ENCODE measurements at regions not wholly inside any gene's neighbourhood (a gene's known extent, or its start where the extent isn't known, plus 50 kb on each side); places are given as distances from the start of the nearest gene placed in this dataset.

DNA sequence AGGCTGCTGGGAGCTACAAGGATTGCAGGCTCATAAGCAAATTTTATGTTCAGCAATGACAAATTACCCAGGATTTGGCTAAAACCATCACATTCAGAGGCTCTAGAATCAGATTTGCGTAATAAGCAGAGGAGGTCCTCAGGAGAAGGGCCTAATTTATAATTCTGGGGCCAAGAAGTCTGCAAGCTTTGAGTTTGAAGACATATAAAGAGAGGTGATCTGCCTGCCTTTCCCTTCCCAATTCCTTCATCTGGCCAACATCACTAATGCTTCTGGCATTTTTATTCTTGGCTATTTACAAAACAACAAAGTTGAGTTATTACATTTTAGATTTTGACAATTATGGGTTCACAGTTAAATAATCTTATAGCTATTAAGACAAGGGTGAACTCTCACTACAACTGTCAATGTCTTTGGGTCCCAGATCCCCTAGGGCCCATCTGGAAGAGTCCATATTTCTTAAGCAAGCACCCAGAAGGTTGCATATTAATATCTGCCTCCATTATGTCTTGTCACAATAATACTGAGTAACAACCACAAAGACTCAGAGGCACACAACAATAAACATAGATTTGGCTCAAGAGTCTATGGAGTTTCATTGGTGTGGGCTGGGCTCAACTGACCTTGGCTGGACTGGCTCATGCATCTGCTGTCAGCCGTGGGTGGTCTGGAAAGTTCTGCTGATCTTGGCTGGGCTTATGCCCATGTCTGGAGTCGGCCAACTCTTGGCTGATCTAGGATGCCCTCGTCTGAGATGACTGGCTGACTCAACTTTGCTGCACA, 67.2 kb upstream of the CD82 start:
- no peak for DNase-seq

DNA sequence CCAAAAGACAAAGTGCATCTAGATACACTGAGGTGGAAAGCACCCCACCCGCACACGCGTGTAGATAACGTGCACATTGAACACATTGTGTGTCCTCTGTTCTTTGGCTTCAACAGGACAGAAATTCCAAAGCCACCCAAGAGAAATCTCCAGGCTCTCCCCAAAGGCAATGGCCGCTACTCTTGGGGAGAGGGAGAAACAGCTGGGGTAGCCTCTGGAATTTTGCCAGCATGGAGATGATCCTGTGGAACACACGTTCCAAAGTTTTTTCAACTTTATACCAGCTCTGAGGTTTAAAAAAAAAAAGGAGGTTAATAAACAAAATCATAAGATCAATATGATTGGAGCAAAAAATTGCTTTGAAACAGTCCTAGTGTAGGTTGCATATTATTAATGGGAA, 63.0 kb upstream of the CD82 start:
- DNase-seq: no peak

DNA sequence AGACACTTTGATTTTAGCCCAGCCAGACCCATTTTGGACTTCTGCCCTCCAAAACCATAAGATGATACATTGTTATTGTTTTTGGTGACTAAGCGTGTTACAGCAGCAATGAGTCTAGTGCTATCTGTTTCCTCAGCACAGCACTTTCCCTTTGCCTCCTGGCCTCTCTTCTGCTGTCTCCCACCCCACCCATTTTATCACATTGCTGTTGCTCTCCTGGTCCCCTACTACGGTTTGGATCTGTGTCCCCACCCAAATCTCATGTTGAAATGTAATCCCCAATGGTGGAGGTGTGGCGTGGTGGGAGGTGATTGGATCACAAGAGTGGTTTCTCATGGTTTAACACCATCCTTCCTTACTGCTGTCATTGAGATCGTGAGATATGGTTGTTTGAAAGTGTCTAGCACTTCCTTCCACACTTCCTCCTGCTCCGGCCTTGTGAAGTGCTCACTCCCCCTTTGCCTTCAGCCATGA, 59.8 kb upstream of the CD82 start:
- DNase-seq: peak; percentile 35

DNA sequence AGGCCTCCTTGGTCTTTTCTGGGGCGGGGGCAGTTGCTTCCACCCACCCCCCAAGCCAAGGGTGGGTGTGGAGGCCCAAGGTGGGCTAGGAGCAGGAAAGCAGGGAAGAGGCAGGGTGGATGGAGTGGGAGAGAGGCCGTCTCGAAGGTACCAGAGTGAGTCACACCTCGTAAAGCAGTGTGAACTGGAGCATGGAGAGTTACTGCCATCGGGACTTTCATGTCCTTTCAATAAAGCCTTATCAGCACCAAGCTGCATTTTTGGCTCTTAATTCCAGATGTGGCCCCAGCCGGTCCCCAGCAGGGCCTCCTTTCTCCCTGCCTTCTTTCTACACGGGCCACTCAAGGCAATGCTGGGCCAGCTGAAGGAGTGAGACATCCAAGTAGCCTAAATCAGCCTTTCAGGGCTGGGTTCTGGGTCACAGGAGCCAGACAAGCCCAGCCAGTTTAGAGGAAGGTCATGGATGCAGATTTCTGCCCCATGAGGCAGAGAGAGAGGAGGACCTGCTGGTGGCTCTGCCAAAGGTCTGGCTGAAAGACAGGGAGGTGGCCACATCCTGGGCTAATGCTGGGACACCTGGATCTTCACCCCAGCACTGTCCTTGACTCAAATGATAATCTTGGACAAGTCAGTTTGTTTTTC, 59.0 kb upstream of the CD82 start:
- DNase-seq: no peak

DNA sequence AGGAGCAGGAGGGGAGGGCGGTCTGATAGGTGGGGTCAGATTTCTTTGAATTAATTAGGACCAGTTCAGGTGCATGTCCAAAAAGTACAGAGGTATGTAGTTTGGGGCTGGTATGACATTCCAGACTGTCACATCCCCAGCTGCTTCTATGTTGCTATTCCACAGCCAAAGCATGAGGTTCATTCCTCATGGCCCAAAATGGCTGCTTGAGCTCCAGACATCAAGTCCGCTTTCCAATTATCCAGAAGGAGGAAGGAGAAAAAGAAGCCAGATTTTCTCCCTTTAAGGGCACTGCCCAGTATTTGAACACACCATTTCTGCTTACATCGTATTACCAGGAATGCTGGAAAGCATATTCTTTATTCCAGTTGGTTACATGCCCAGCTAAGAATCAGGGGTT, 58.0 kb upstream of the CD82 start:
- DNase-seq: no peak

DNA sequence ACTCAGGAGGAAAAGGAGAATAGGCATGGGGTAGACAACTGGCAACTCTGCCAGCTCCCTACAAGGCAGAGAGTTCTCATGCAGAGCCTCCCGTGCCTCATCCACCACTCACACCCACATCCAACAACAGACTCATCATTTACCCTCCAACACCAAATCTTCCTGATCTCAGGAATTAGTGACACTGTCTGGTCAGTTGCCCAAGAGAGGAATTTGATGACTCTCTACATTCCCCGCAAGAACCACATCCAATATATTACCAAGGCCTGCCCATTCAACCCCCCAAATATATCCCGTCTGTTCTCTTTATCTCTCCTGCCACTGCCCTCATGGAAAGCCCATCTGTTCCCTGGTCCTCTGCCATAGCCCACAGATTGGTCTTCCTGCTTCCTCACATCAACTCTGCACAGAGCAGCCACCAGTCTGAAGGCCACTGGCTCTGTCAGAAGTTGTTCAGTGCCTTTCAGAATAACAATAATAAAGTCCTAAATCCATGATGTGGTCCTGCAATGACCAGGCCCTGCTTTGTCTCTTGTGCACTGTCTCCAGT, 57.5 kb upstream of the CD82 start:
- no peak for DNase-seq

DNA sequence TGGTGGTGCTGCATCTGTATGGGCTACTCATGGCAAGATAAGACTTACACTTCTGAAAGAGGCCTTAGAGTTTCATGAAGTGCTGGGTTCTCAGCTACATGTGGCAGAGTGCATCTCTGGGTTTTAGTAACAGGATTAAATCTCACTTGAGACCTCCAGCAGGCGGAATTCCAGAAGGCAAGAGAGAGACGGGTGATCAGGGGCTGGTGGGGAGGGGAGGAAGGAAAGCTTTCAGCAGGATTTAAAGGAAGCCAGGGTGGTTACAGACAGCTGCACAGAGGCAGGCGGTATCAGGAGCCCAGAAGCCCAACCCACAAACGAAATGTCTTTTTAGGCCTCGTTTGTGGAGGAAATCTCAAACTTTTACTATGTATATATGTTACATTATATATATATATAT, 56.2 kb upstream of the CD82 start:
- DNase-seq: no peak

DNA sequence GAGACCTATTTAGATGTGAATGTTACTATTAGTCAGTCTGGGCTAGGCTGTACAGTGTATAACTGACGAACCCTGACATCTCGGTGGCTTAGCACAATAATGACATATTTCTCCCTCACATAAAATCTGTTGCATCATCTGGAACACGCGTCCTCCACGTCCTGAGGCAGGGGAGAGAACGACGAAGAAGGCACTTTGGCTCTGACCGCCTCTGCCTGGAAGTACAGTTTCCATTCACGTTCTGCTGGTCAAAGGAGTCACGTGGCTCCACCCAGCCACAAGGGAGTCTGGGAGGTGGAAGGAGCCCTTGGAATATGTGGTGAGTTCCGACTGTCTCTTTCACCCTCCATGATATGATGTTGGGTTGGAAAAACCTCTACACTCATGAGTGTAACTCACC, 55.1 kb upstream of the CD82 start:
- DNase-seq: no peak

DNA sequence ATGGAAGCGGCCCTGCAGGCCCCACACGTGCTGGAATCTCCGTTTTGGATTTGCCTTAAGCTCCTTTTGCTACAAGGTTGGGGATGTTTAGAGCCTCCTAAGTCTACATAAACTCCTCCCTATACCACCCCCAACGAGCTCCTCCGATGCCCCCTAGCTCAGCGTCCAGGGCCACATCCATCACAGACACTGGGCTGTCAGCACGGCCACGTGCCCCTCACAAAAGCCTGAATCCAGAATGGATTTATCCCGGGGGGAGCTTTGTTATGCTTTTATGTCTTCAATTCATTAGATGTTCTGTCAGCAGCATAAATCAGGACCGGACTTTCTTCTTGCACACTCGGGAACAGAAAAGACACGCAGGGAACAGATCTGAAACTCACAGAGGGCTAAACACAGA, 52.6 kb upstream of the CD82 start:
- no peak for DNase-seq

DNA sequence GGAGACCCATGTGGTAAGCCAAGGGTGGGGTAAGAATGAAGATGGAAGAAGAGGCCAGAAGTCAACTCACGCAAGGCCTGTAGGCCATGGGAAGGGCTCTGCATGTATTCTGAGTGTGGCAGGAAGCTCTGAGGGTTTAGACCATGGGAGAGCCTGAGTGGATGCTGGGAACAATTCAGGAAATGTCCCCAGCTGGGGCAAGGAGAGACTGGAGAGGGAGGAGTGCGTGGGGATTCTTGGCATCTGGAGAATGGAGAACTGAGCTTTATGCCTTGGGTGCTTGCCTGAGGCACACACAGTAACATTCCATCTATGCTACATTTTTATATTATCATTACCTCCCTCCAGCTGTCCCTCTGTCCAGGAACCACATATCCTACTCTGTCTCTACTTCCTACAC, 50.4 kb upstream of the CD82 start:
- DNase-seq: no peak
